OCI-LY7 (cell line): ENCODE measurements at regions not wholly inside any gene's neighbourhood (a gene's known extent, or its start where the extent isn't known, plus 50 kb on each side); places are given as distances from the start of the nearest gene placed in this dataset.

Source experiments
- EZH2phosphoT487 ChIP-seq: fragments of 200-600 bp; sonication (generic); IDR thresholded peaks from 2 replicates; pipeline ENCODE4 v1.6.1; 2018; ENCODE audit warnings: low read depth, borderline replicate concordance, mild to moderate bottlenecking, mixed run types, antibody characterized with exemption, low read length, moderate library complexity, mixed read lengths
- TF ChIP-seq, protein P1 (sequence below): fragments of 200-600 bp; sonication (generic); conservative IDR thresholded peaks from 2 replicates; pipeline ENCODE4 v1.5.1; 2014; ENCODE audit warnings: mild to moderate bottlenecking, antibody characterized with exemption, low read length, moderate library complexity, mixed read lengths

DNA sequence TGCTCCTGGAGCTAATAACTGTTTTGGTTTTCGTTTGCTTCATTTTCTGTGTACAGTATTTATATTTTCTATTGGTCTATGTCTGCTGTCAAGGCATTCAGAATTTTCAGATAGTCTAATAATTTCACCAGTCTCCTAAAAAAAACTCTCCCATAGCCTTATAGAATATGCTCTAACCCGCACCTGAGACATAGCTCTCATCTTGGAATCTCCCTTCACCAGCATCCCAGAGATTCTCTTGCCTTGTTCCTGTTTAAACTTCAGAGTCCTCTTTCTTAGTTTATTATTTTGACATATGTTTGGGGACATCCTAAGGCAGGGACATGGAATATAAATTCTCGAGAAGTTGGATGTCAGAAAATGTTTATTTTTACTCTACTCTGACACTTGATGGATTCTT, 58.3 kb upstream of the MED4 start:
- TF ChIP-seq, protein P1, sequence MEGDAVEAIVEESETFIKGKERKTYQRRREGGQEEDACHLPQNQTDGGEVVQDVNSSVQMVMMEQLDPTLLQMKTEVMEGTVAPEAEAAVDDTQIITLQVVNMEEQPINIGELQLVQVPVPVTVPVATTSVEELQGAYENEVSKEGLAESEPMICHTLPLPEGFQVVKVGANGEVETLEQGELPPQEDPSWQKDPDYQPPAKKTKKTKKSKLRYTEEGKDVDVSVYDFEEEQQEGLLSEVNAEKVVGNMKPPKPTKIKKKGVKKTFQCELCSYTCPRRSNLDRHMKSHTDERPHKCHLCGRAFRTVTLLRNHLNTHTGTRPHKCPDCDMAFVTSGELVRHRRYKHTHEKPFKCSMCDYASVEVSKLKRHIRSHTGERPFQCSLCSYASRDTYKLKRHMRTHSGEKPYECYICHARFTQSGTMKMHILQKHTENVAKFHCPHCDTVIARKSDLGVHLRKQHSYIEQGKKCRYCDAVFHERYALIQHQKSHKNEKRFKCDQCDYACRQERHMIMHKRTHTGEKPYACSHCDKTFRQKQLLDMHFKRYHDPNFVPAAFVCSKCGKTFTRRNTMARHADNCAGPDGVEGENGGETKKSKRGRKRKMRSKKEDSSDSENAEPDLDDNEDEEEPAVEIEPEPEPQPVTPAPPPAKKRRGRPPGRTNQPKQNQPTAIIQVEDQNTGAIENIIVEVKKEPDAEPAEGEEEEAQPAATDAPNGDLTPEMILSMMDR, result no peak
- TF ChIP-seq EZH2phosphoT487, result no peak
